K562 (cell line): ENCODE measurements at regions not wholly inside any gene's neighbourhood (a gene's known extent, or its start where the extent isn't known, plus 50 kb on each side); places are given as distances from the start of the nearest gene placed in this dataset.

ENCODE experiments used
- ATAC-seq: fragments of 200-7000 bp; cut with Tn5 transposase; 3 replicates; pipeline ENCODE4 v1.9.1; 2020; ENCODE audit warnings: moderate library complexity
- BruUV-seq: library from RNA; stranded (reverse); fragments of 400-500 nt; replicated peaks from 2 replicates; lab custom pipeline; 2021; lab: Mats Ljungman, UMichigan
- CTCF ChIA-PET: fragments of 300-600 bp; formaldehyde crosslinking; extraction: SDS; loops from one replicate; lab custom pipeline; 2021; ENCODE audit warnings: low intra/inter-chr PET ratio; lab: Yijun Ruan, JAX
- POLR2A ChIA-PET: fragments of 300-600, 350-650 bp; sonication (Branson Sonifier 250); formaldehyde crosslinking; extraction: SDS; loops from one replicate; lab custom pipeline; 2021; ENCODE audit warnings: antibody characterized with exemption, inconsistent platforms; lab: Yijun Ruan, JAX
- DNase-seq, 4 experiments: peaks; one replicate each; pipeline versions ENCODE4 v3.0.0 to v3.0.0-alpha.2; 2011 to 2018; ENCODE audit warnings: low spot score in 3 of 4, mixed read lengths in 3 of 4; ENCODE audit errors: extremely low read depth in 1 of 4
- FAIRE-seq: peaks from 2 replicates; lab custom pipeline; 2011; peaks lifted over from hg19 to GRCh38; lab: Jason Lieb, UNC
- H2AFZ ChIP-seq: 2 replicates; pipeline ENCODE4 v1.6.0; 2011; ENCODE audit warnings: low read depth, low read length, control low read depth, inconsistent platforms
- H3K27ac ChIP-seq: fragments of 200-600 bp; 3 replicates; pipeline ENCODE4 v1.8.0; 2011; ENCODE audit warnings: low read depth, mild to moderate bottlenecking, control low read depth, inconsistent platforms, low read length, moderate library complexity, mixed read lengths; ENCODE audit errors: extremely low read depth
- H3K27me3 ChIP-seq, 2 experiments: fragments of 300-600 bp in 1 of 2; 2 replicates in 1 of 2; 3 replicates in 1 of 2; pipeline versions ENCODE4 v1.6.0 to v1.8.0; 2011; ENCODE audit warnings: inconsistent platforms in 2 of 2, low read length in 2 of 2, mild to moderate bottlenecking in 1 of 2, mixed read lengths in 1 of 2, moderate library complexity in 1 of 2; ENCODE audit not compliant: control insufficient read depth in 2 of 2, insufficient read depth in 2 of 2
- H3K36me3 ChIP-seq: fragments of 300-600 bp; 3 replicates; pipeline ENCODE4 v1.8.0; 2011; ENCODE audit warnings: mild to moderate bottlenecking, low read length, inconsistent platforms; ENCODE audit not compliant: control insufficient read depth, insufficient read depth
- H3K4me1 ChIP-seq, 2 experiments: fragments of 200-600 bp in 1 of 2; replicated peaks in 1 of 2; 2 replicates in 1 of 2; 3 replicates in 1 of 2; pipeline versions ENCODE4 v1.5.1 to v1.8.0; 2011; ENCODE audit warnings: inconsistent platforms in 2 of 2, low read length in 2 of 2, mild to moderate bottlenecking in 1 of 2, mixed read lengths in 1 of 2, moderate library complexity in 1 of 2; ENCODE audit not compliant: control insufficient read depth in 2 of 2, insufficient read depth in 2 of 2
- H3K4me2 ChIP-seq: 2 replicates; pipeline ENCODE4 v1.6.1; 2011; ENCODE audit warnings: low read length, control low read depth, inconsistent platforms, mixed read lengths; ENCODE audit not compliant: insufficient read depth
- H3K4me3 ChIP-seq: fragments of 200-600 bp; sonication (generic), shearing (Covaris generic); 2 replicates; pipeline ENCODE4 v1.5.1; 2016; ENCODE audit warnings: control low read depth, inconsistent platforms
- H3K79me2 ChIP-seq: fragments of 200-600 bp; 3 replicates; pipeline ENCODE4 v1.8.0; 2011; ENCODE audit warnings: low read length, inconsistent platforms; ENCODE audit not compliant: control insufficient read depth, insufficient read depth
- H3K9ac ChIP-seq, 2 experiments: 2 replicates each; pipeline versions ENCODE4 v1.6.0 to v1.6.1; 2011; ENCODE audit warnings: low read depth in 2 of 2, low read length in 2 of 2, control low read depth in 1 of 2, inconsistent platforms in 1 of 2, mild to moderate bottlenecking in 1 of 2, mixed read lengths in 1 of 2; ENCODE audit not compliant: insufficient read depth in 1 of 2
- H3K9me1 ChIP-seq: one replicate; pipeline ENCODE4 v1.6.0; 2011; ENCODE audit warnings: inconsistent platforms, mild to moderate bottlenecking, low read length, moderate library complexity; ENCODE audit not compliant: control insufficient read depth, insufficient read depth
- H3K9me3 ChIP-seq: replicated peaks from 2 replicates; pipeline ENCODE4 v1.5.1; 2011; ENCODE audit warnings: low read depth, low read length, inconsistent platforms; ENCODE audit not compliant: control insufficient read depth, insufficient read depth
- H4K20me1 ChIP-seq: replicated peaks from 2 replicates; pipeline ENCODE4 v1.6.1; 2011; ENCODE audit warnings: low read length, inconsistent platforms, mixed read lengths; ENCODE audit not compliant: control insufficient read depth, insufficient read depth
- RBM25 ChIP-seq: fragments of 200-400 bp; formaldehyde crosslinking; IDR thresholded peaks from 2 replicates; pipeline ENCODE4 v1.6.1; 2018; ENCODE audit warnings: low read length, low read depth, moderate library complexity; ENCODE audit not compliant: severe bottlenecking
- RERE ChIP-seq: sonication (generic); formaldehyde crosslinking; IDR thresholded peaks from 2 replicates; pipeline ENCODE4 v1.8.0; 2023; ENCODE audit warnings: missing genetic modification reagents, mild to moderate bottlenecking, borderline replicate concordance
- ZFP36 ChIP-seq: fragments of 150-350 bp; IDR thresholded peaks from 2 replicates; pipeline ENCODE4 v1.6.1; 2018; ENCODE audit warnings: low read length, low read depth; ENCODE audit not compliant: partially characterized antibody
- WGBS: fragments of 100-300 bp; shearing (Covaris generic); methylation state at CpG from one replicate; pipeline ENCODE4 v1.1.6; 2016; ENCODE audit warnings: low coverage, mixed read lengths; ENCODE audit not compliant: insufficient coverage; ENCODE audit errors: missing lambda C conversion rate; 5-methylcytosine and 5-hydroxymethylcytosine counted together
- in situ Hi-C: fragments of 300-500 bp; cut with MboI; formaldehyde crosslinking; loops from 4 replicates; pipeline ENCODE4 v1.15.0; 2018; ENCODE audit warnings: inconsistent platforms, mixed read lengths
- intact Hi-C: fragments of 100-400 bp; cut with micrococcal nuclease; formaldehyde crosslinking; loops from 2 replicates; pipeline ENCODE4 v1.14.2; 2022

- ATAC-seq (no peak), FAIRE-seq (no peak), DNase-seq (no peak)
- intact Hi-C loops: no loop called here
- no peak overlapping the region for H3K4me3 ChIP-seq
- no TSS peak for BruUV-seq
- WGBS: 5% methylated on average over 7 of the region's 8 CpGs
- POLR2A ChIA-PET: no interaction called here
- no peaks in the 10 kb centered on the region for H4K20me1 ChIP-seq
- in situ Hi-C loops: no loop called here
- H3K9me1 ChIP-seq: no peaks in the 10 kb centered on the region
- H3K9ac ChIP-seq: no peak overlapping the region
- no peak overlapping the region for H3K4me2 ChIP-seq
- H2AFZ ChIP-seq: no peak overlapping the region
- H3K9me3 ChIP-seq: peaks cover 1% of the 10 kb centered on the region; the same call in 1 of the 2 replicates
- H3K27ac ChIP-seq: no peak overlapping the region
- H3K27me3 ChIP-seq: peaks cover 7 to 23% of the 10 kb centered on the region in 2 experiments; a peak in 3 of 5 replicates
- H3K4me1 ChIP-seq: no peaks in the 10 kb centered on the region
- H3K36me3 ChIP-seq: no peaks in the 10 kb centered on the region
- CTCF ChIA-PET: no interaction called here
- peak; percentile 78 for TF ChIP-seq RBM25
- peak; percentile 69 for TF ChIP-seq ZFP36
- TF ChIP-seq RERE (CRISPR knock-in tag): no peak
- H3K79me2 ChIP-seq: no peaks in the 10 kb centered on the region
Observed at GRCh38 chr12:113552760-113553159, 81.1 kb upstream of the LHX5 start.
